B cell (primary cell): ENCODE measurements at regions not wholly inside any gene's neighbourhood (a gene's known extent, or its start where the extent isn't known, plus 50 kb on each side); places are given as distances from the start of the nearest gene placed in this dataset.

Experiments
- ATAC-seq: fragments of 200-7000 bp; cut with Tn5 transposase; one replicate; pipeline ENCODE4 v1.10.0; 2021; ENCODE audit warnings: low read depth, mild to moderate bottlenecking, moderate number of reproducible peaks, moderate library complexity
- CTCF ChIA-PET: fragments of 350-600 bp; sonication (Branson Sonifier 250); formaldehyde crosslinking; loops from one replicate; lab custom pipeline; 2021; ENCODE audit warnings: antibody characterized with exemption, inconsistent platforms; lab: Charles Lee
- POLR2A ChIA-PET: fragments of 350-600 bp; sonication (Branson Sonifier 250); formaldehyde crosslinking; loops from one replicate; lab custom pipeline; 2021; ENCODE audit warnings: antibody characterized with exemption; lab: Charles Lee
- DNase-seq: peaks from one replicate; pipeline ENCODE4 v3.0.0; 2013
- H2AFZ ChIP-seq: 2 replicates; pipeline ENCODE4 v1.6.1; 2012; ENCODE audit warnings: mild to moderate bottlenecking, low read depth, low read length; ENCODE audit not compliant: insufficient read depth, poor library complexity, severe bottlenecking
- H3K27ac ChIP-seq, 2 donors: 1 replicate in 1 of 2; 2 replicates in 1 of 2; pipeline ENCODE4 v1.5.1; 2012 to 2013; ENCODE audit warnings: low read length in 2 of 2, mild to moderate bottlenecking in 2 of 2, moderate library complexity in 1 of 2
- H3K27me3 ChIP-seq, 4 experiments: fragments of 200-600 bp in 1 of 4; sonication (generic) in 1 of 4; replicated peaks in 1 of 4; 1 replicate in 2 of 4; 2 replicates in 2 of 4; pipeline versions ENCODE4 v1.6.1 to v1.7.0; 2013 to 2016; ENCODE audit warnings: low read length in 3 of 4, mild to moderate bottlenecking in 2 of 4, mixed read lengths in 1 of 4, moderate library complexity in 1 of 4; ENCODE audit not compliant: insufficient read depth in 4 of 4, control insufficient read depth in 3 of 4; ENCODE audit errors: control extremely low read depth in 1 of 4
- H3K36me3 ChIP-seq, 2 experiments: replicated peaks in 1 of 2; 1 replicate in 1 of 2; 2 replicates in 1 of 2; pipeline versions ENCODE4 v1.6.1 to v1.7.1; 2013; ENCODE audit warnings: low read length in 1 of 2; ENCODE audit not compliant: insufficient read depth in 2 of 2, control insufficient read depth in 1 of 2; ENCODE audit errors: control extremely low read depth in 1 of 2, extremely low read depth in 1 of 2
- H3K4me1 ChIP-seq, 2 donors: fragments of 200-600 bp in 1 of 2; sonication (generic) in 1 of 2; 1 replicate in 1 of 2; 2 replicates in 1 of 2; pipeline versions ENCODE4 v1.5.1 to v1.6.1; 2013 to 2017; ENCODE audit warnings: low read length in 2 of 2; ENCODE audit not compliant: control insufficient read depth in 2 of 2, insufficient read depth in 2 of 2
- H3K4me2 ChIP-seq: replicated peaks from 2 replicates; pipeline ENCODE3; 2012; ENCODE audit warnings: mild to moderate bottlenecking, low read depth, low read length; ENCODE audit not compliant: poor library complexity, severe bottlenecking
- H3K4me3 ChIP-seq, 5 experiments: fragments of 200-600 bp in 1 of 5; sonication (generic) in 1 of 5; 1 replicate in 3 of 5; 2 replicates in 2 of 5; pipeline versions ENCODE4 v1.5.1 to v1.7.0; 2011 to 2016; ENCODE audit warnings: low read length in 4 of 5, mild to moderate bottlenecking in 4 of 5, low read depth in 2 of 5, control low read depth in 1 of 5, moderate library complexity in 1 of 5; ENCODE audit not compliant: insufficient read depth in 1 of 5; ENCODE audit errors: control extremely low read depth in 1 of 5, extremely low read depth in 1 of 5
- H3K79me2 ChIP-seq: fragments of 200-600 bp; sonication (generic); one replicate; pipeline ENCODE4 v1.6.0; 2016; ENCODE audit warnings: low read length; ENCODE audit not compliant: control insufficient read depth, insufficient read depth
- H3K9ac ChIP-seq: fragments of 200-600 bp; sonication (generic); 2 replicates; pipeline ENCODE4 v1.6.1; 2017; ENCODE audit warnings: mild to moderate bottlenecking, low read length, moderate library complexity
- H3K9me3 ChIP-seq, 3 donors: one replicate each; pipeline versions ENCODE4 v1.6.1 to v1.7.1; 2013; ENCODE audit warnings: low read length in 2 of 3; ENCODE audit not compliant: control insufficient read depth in 2 of 3, insufficient read depth in 1 of 3; ENCODE audit errors: control extremely low read depth in 1 of 3
- H4K20me1 ChIP-seq: 2 replicates; pipeline ENCODE4 v1.6.0; 2012; ENCODE audit warnings: mild to moderate bottlenecking, low read length; ENCODE audit not compliant: insufficient read depth, control insufficient read depth, poor library complexity, severe bottlenecking
- H3K27ac Mint-ChIP-seq: one replicate; pipeline ENCODE4 v1.8.0; 2021; ENCODE audit warnings: mixed read lengths
- H3K27me3 Mint-ChIP-seq: one replicate; pipeline ENCODE4 v1.8.0; 2021; ENCODE audit warnings: mixed read lengths
- H3K4me1 Mint-ChIP-seq: one replicate; pipeline ENCODE4 v1.8.0; 2021; ENCODE audit warnings: mixed read lengths
- H3K4me3 Mint-ChIP-seq: one replicate; pipeline ENCODE4 v1.8.0; 2021; ENCODE audit warnings: mixed read lengths
- H3K9me3 Mint-ChIP-seq: one replicate; pipeline ENCODE4 v1.8.0; 2022; ENCODE audit warnings: mixed read lengths; ENCODE audit not compliant: insufficient read depth
- CTCF ChIP-seq: fragments of 200-600 bp; IDR thresholded peaks from one replicate; pipeline ENCODE4 v1.8.0; 2022; ENCODE audit warnings: antibody characterized with exemption, mild to moderate bottlenecking
- EZH2 ChIP-seq: IDR thresholded peaks from 2 replicates; pipeline ENCODE4 v1.6.1; 2012; ENCODE audit warnings: borderline replicate concordance, low read depth, mild to moderate bottlenecking, moderate library complexity, low read length; ENCODE audit not compliant: insufficient read depth, poor library complexity, severe bottlenecking
- WGBS: methylation state at CpG from one replicate; pipeline ENCODE4 v1.1.5; 2013; ENCODE audit warnings: missing lambda C conversion rate; ENCODE audit not compliant: insufficient coverage; 5-methylcytosine and 5-hydroxymethylcytosine counted together
- intact Hi-C: fragments of 100-400 bp; cut with micrococcal nuclease; formaldehyde crosslinking; loops from one replicate; pipeline ENCODE4 v1.10.0; 2022

- no peaks in the 10 kb centered on the region for H3K9me3 Mint-ChIP-seq
- ATAC-seq (no peak), DNase-seq (no peak)
- H3K4me1 Mint-ChIP-seq, result no peaks in the 10 kb centered on the region
- POLR2A ChIA-PET, result no interaction called here
- Histone ChIP-seq H3K4me3 (no peak overlapping the region), H3K4me1 (no peaks in the 10 kb centered on the region), H3K9me3 (no peaks in the 10 kb centered on the region), H4K20me1 (no peaks in the 10 kb centered on the region), H3K36me3 (no peaks in the 10 kb centered on the region), H3K9ac (no peak overlapping the region), H3K27ac (no peak overlapping the region), H3K79me2 (no peaks in the 10 kb centered on the region), H2AFZ (no peak overlapping the region), H3K4me2 (no peak overlapping the region), H3K27me3 (no peaks in the 10 kb centered on the region)
- intact Hi-C loops, result no loop called here
- TF ChIP-seq EZH2 (no peak), CTCF (no peak)
- H3K27ac Mint-ChIP-seq, result no peak overlapping the region
- CTCF ChIA-PET, result no interaction called here
- no CpG with 5 or more reads among the region's 3 CpGs for WGBS
- H3K4me3 Mint-ChIP-seq, result no peak overlapping the region
- H3K27me3 Mint-ChIP-seq, result peaks cover 3% of the 10 kb centered on the region
Observed at GRCh38 chr18:55853268-55853667, 265.3 kb upstream of the TCF4 start.

- no peak for TF ChIP-seq EZH2
- no peak for TF ChIP-seq CTCF
- intact Hi-C loops, result no loop called here
- POLR2A ChIA-PET, result no interaction called here
Observed at GRCh38 chr18:55850904-55851303, 262.9 kb upstream of the TCF4 start.

More at GRCh38 chr18:55850904-55851303, 262.9 kb upstream of the TCF4 start:
- H2AFZ ChIP-seq, result no peak overlapping the region
- Mint-ChIP-seq H3K27ac (no peak overlapping the region), H3K27me3 (peaks cover 3% of the 10 kb centered on the region), H3K9me3 (no peaks in the 10 kb centered on the region), H3K4me3 (no peak overlapping the region), H3K4me1 (no peaks in the 10 kb centered on the region)
- H3K79me2 ChIP-seq, result no peaks in the 10 kb centered on the region
- 94% methylated on average over 8 of the region's 8 CpGs for WGBS
- ATAC-seq (no peak), DNase-seq (no peak)
- H4K20me1 ChIP-seq, result no peaks in the 10 kb centered on the region
- H3K9me3 ChIP-seq, result peaks cover 0 to 1% (median 0%) of the 10 kb centered on the region in 3 donors
- H3K9ac ChIP-seq, result no peak overlapping the region
- CTCF ChIA-PET, result interaction anchor here (1.3 kb wide), 1 partner anchor 24 kb away, joined by 3 read pairs; no protein-coding TSS in a partner anchor
- H3K4me3 ChIP-seq, result no peak overlapping the region
- no peaks in the 10 kb centered on the region for H3K27me3 ChIP-seq
- no peaks in the 10 kb centered on the region for H3K4me1 ChIP-seq
- no peak overlapping the region for H3K4me2 ChIP-seq
- no peak overlapping the region for H3K27ac ChIP-seq
- no peaks in the 10 kb centered on the region for H3K36me3 ChIP-seq
